Fibroblast of mammary gland (primary cell): ENCODE measurements at regions not wholly inside any gene's neighbourhood (a gene's known extent, or its start where the extent isn't known, plus 50 kb on each side); places are given as distances from the start of the nearest gene placed in this dataset.

Experiments
- DNase-seq: peaks from one replicate; pipeline ENCODE4 v3.0.0-alpha.2; 2010; ENCODE audit warnings: low read depth
- H3K4me3 ChIP-seq: 2 replicates; pipeline ENCODE4 v1.5.1; 2011; ENCODE audit warnings: low read depth, mild to moderate bottlenecking, low read length, moderate library complexity; ENCODE audit not compliant: control insufficient read depth
- TF ChIP-seq, protein P1 (sequence below): conservative IDR thresholded peaks from 2 replicates; pipeline ENCODE4 v1.5.1; 2011; ENCODE audit warnings: low read depth, low read length, inconsistent platforms; ENCODE audit not compliant: control insufficient read depth, insufficient read depth

DNA sequence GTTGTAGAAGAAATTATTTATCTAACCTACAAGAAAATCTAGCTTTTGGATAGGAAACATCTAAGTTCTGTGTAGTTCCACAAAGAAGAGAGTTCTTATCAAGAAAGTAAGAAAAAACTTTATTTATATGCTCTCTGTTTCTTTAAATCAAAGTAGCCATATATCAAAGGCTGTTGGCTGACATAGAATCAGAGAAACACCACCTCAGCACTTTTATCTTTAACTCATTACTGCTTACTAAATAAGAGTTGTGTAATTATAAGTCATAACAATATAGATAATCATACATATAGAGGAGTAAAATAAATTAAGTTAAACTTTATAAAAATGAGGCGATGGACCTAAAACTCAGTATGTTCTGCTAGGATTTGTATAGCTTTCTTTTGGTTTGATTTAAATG lies 570.6 kb downstream of the PCDH17 start:
- no peak for DNase-seq
- TF ChIP-seq, protein P1, sequence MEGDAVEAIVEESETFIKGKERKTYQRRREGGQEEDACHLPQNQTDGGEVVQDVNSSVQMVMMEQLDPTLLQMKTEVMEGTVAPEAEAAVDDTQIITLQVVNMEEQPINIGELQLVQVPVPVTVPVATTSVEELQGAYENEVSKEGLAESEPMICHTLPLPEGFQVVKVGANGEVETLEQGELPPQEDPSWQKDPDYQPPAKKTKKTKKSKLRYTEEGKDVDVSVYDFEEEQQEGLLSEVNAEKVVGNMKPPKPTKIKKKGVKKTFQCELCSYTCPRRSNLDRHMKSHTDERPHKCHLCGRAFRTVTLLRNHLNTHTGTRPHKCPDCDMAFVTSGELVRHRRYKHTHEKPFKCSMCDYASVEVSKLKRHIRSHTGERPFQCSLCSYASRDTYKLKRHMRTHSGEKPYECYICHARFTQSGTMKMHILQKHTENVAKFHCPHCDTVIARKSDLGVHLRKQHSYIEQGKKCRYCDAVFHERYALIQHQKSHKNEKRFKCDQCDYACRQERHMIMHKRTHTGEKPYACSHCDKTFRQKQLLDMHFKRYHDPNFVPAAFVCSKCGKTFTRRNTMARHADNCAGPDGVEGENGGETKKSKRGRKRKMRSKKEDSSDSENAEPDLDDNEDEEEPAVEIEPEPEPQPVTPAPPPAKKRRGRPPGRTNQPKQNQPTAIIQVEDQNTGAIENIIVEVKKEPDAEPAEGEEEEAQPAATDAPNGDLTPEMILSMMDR, result no peak
- no peak overlapping the region for H3K4me3 ChIP-seq

DNA sequence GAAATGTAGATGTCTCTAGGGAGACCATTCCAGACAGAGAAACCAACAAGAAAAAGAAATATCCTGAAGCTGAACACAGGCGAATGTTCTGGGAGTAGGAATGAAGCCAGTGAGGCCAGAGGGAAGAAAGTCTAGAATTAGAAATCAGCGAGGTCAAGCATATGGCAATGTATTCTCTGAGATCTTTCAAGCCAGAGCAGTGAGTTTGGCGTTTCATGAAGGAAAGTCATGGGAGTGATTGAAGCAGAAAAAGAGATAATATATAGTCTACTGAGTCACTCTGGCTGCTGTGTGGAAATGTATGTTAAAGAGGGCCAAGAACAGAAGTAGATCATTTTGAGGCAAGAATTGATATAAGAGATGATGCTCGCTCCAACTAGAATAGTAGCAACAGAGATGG lies 576.0 kb downstream of the PCDH17 start:
- TF ChIP-seq, protein P1, result no peak

DNA sequence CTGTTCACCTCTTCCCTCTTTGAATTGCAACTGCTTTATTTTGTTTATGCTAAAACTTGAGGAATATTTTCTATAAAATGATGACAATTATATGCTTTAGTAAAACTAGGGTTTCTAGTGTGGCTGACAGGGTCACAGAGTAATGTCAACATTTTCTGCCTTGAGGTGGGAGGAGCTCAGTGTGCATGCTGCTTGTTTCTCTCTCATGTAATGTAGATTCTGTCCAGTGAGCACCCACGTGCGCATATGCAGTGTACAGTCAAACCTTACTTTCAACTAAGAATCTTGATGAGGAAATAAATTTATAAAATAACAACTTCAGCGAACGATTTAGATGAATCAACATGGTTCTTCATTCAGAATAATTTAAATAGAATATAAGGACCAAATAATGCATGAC lies 603.9 kb downstream of the PCDH17 start:
- no peak overlapping the region for H3K4me3 ChIP-seq
- TF ChIP-seq, protein P1, result no peak
- DNase-seq, result no peak

More for the DNA sequence above, 576.0 kb downstream of the PCDH17 start:
- no peak overlapping the region for H3K4me3 ChIP-seq
- no peak for DNase-seq

DNA sequence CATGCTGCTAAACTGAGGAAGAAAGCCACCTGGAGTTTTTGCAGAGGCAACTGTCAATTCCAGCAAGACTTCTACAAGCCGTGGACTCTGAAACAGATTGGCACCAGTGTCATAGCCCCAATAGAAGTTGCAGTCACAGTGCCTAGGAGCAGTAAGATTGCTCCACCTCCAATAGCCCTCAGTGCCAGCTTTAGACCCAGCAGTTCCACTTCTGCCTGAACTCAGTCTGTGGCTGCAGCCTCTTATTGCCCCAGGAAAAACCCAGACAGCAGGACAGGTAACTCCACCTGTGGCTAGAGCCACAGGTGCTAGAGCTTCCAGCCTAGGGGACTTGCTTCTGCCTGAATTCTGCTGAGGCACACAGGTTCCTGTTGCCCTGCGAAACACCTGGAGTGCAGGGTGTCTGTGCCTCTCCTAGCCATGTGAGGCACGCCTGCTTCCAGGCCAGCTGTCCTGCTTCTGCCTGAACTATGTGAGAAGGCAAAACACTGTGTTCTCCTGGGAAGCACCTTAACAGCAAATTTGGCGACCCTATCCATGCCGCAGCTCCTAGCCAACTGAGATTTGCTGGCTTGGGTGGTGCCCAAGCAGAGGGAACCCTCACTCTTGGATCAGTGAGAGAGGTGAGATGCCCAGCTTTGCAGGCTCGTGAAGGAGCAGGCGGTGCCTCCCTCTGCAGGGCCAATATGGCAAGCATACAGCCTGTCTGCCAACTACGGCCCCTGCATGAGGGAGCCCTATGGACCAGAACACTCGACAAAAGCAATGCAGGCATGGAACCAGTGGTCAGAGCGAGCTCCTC lies 607.6 kb downstream of the PCDH17 start:
- no peak for DNase-seq
- no peak overlapping the region for H3K4me3 ChIP-seq
- TF ChIP-seq, protein P1, result no peak

DNA sequence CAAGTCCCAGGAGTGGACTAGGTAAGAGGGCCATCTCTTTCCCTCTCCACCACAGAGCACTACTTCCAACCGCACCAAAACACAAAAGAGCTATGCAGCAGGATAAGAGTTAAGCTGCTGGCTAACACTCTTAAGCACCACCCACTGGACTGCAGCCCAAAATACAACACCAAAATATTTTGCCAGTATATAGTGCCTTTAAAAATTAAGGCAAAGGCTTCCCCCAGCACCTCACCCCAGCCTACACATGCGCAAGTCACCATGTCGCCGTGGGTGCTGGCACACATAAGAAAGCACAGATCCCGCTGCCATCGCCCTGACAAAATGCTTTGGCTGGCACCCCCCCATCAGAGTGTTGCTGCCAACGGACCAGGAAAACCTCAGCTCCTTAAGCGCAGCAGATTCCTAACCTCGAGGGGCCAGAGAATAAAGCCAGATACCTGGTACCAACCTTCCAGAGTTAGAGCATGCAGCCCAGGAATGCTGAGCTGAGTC lies 608.3 kb downstream of the PCDH17 start:
- TF ChIP-seq, protein P1, result no peak
- DNase-seq, result no peak
- H3K4me3 ChIP-seq, result no peak overlapping the region

DNA sequence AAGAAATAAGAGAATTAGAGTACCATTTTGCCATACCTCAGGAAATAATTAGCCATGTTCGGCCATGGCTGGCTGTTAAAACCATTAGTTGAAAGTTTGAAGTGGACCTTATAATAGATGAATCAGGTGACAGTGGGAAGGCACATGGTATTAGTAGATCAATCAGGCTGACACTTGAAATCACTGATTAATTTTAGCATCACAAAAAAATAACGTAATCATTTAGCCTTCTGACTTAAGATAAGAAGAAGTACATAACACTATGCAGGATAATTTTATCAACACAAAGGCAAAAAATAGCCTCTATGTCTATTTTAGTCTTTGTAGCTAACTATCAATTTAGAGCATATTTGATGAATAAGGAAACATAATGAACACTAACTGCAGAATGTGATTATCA lies 615.5 kb downstream of the PCDH17 start:
- DNase-seq, result no peak
- TF ChIP-seq, protein P1, result no peak
- H3K4me3 ChIP-seq, result no peak overlapping the region
